Endodermal cell (in vitro differentiated cells): ENCODE measurements at regions not wholly inside any gene's neighbourhood (a gene's known extent, or its start where the extent isn't known, plus 50 kb on each side); places are given as distances from the start of the nearest gene placed in this dataset.
"Not testable (repeated sequence)": the region's sequence is repeated elsewhere in the genome, so short reads cannot be mapped to it uniquely, and the experiment has no call there.

Experiments
- DNase-seq: peaks from one replicate; pipeline ENCODE4 v3.0.0-alpha.2; 2017
- H3K27ac ChIP-seq: 2 replicates; pipeline ENCODE4 v1.5.1; 2013; ENCODE audit warnings: mild to moderate bottlenecking, low read depth, low read length, moderate library complexity
- H3K27me3 ChIP-seq: 2 replicates; pipeline ENCODE4 v1.6.1; 2013; ENCODE audit warnings: mild to moderate bottlenecking, low read length, moderate library complexity; ENCODE audit not compliant: insufficient read depth, control insufficient read depth, poor library complexity, severe bottlenecking
- H3K36me3 ChIP-seq: 2 replicates; pipeline ENCODE4 v1.7.0; 2013; ENCODE audit warnings: mild to moderate bottlenecking, low read length, moderate library complexity; ENCODE audit not compliant: control insufficient read depth, insufficient read depth
- H3K4me1 ChIP-seq: one replicate; pipeline ENCODE4 v1.7.0; 2013; ENCODE audit warnings: low read length; ENCODE audit not compliant: control insufficient read depth, insufficient read depth
- H3K4me3 ChIP-seq: 2 replicates; pipeline ENCODE4 v1.5.1; 2013; ENCODE audit warnings: mild to moderate bottlenecking, low read length, moderate library complexity
- H3K9ac ChIP-seq: 2 replicates; pipeline ENCODE4 v1.6.1; 2013; ENCODE audit warnings: mild to moderate bottlenecking, low read length, moderate library complexity; ENCODE audit not compliant: poor library complexity, severe bottlenecking; ENCODE audit errors: extremely low read depth
- H3K9me3 ChIP-seq: 2 replicates; pipeline ENCODE4 v1.6.1; 2013; ENCODE audit warnings: mild to moderate bottlenecking, low read length, moderate library complexity; ENCODE audit not compliant: control insufficient read depth
- H3K27ac Mint-ChIP-seq: 2 replicates; pipeline ENCODE4 v1.8.0; 2020; ENCODE audit warnings: mixed read lengths
- H3K27me3 Mint-ChIP-seq: 2 replicates; pipeline ENCODE4 v1.8.0; 2021; ENCODE audit warnings: mild to moderate bottlenecking, mixed read lengths; ENCODE audit not compliant: insufficient read depth
- H3K36me3 Mint-ChIP-seq: 2 replicates; pipeline ENCODE4 v1.8.0; 2020; ENCODE audit warnings: low read depth, mixed read lengths
- H3K4me1 Mint-ChIP-seq: 2 replicates; pipeline ENCODE4 v1.8.0; 2020; ENCODE audit warnings: mixed read lengths
- H3K4me3 Mint-ChIP-seq: 2 replicates; pipeline ENCODE4 v1.8.0; 2020; ENCODE audit warnings: mild to moderate bottlenecking, moderate library complexity, mixed read lengths
- H3K9me3 Mint-ChIP-seq: 2 replicates; pipeline ENCODE4 v1.8.0; 2020; ENCODE audit warnings: mild to moderate bottlenecking, mixed read lengths
- WGBS, 2 experiments: methylation state at CpG; one replicate each; pipeline versions ENCODE4 v1.1.5 to v1.1.7; 2013; ENCODE audit warnings: missing lambda C conversion rate in 2 of 2, mixed read lengths in 1 of 2; ENCODE audit not compliant: insufficient coverage in 1 of 2, insufficient read length in 1 of 2; 5-methylcytosine and 5-hydroxymethylcytosine counted together
- TF ChIP-seq, protein P1 (sequence below): fragments of 200-600 bp; sonication (generic); conservative IDR thresholded peaks from 2 replicates; pipeline ENCODE4 v1.5.0; 2021; ENCODE audit warnings: antibody characterized with exemption, mild to moderate bottlenecking

DNA sequence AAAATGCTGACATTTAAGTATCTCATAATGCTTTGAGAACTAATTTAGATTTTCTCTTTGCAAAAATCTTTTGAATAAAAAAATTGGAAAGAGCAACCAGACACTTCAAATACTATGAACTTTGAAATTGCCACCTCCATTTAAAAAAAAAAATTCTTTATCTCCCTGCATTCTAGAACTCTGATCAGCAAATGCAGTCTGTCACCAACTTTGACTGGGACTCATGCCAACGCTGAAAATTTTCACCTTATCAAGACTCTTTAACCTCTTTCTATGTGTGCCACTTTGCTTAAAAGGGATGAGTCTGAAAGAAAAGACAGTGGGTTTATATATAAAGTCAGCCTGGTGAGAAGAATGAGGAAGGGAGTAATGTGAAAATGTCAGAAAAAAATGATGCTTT lies 191.2 kb upstream of the ARPP21 start:
- H3K9me3 Mint-ChIP-seq = no peaks in the 10 kb centered on the region
- H3K9ac ChIP-seq = no peak overlapping the region
- WGBS, 2 experiments = 100% methylated on average over 1 of the region's 1 CpG; no CpG with 5 or more reads in 1 of the 2 experiments
- peaks cover 2% of the 10 kb centered on the region for H3K4me1 Mint-ChIP-seq
- no peak overlapping the region for H3K4me3 Mint-ChIP-seq
- no peaks in the 10 kb centered on the region for H3K9me3 ChIP-seq
- H3K4me3 ChIP-seq = no peak overlapping the region
- no peaks in the 10 kb centered on the region for H3K4me1 ChIP-seq
- no peaks in the 10 kb centered on the region for H3K36me3 Mint-ChIP-seq
- no peak for DNase-seq
- H3K27me3 Mint-ChIP-seq = no peaks in the 10 kb centered on the region
- no peak overlapping the region for H3K27ac Mint-ChIP-seq
- H3K27me3 ChIP-seq = no peaks in the 10 kb centered on the region
- H3K27ac ChIP-seq = no peak overlapping the region
- H3K36me3 ChIP-seq = no peaks in the 10 kb centered on the region
- TF ChIP-seq, protein P1, sequence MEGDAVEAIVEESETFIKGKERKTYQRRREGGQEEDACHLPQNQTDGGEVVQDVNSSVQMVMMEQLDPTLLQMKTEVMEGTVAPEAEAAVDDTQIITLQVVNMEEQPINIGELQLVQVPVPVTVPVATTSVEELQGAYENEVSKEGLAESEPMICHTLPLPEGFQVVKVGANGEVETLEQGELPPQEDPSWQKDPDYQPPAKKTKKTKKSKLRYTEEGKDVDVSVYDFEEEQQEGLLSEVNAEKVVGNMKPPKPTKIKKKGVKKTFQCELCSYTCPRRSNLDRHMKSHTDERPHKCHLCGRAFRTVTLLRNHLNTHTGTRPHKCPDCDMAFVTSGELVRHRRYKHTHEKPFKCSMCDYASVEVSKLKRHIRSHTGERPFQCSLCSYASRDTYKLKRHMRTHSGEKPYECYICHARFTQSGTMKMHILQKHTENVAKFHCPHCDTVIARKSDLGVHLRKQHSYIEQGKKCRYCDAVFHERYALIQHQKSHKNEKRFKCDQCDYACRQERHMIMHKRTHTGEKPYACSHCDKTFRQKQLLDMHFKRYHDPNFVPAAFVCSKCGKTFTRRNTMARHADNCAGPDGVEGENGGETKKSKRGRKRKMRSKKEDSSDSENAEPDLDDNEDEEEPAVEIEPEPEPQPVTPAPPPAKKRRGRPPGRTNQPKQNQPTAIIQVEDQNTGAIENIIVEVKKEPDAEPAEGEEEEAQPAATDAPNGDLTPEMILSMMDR = no peak

DNA sequence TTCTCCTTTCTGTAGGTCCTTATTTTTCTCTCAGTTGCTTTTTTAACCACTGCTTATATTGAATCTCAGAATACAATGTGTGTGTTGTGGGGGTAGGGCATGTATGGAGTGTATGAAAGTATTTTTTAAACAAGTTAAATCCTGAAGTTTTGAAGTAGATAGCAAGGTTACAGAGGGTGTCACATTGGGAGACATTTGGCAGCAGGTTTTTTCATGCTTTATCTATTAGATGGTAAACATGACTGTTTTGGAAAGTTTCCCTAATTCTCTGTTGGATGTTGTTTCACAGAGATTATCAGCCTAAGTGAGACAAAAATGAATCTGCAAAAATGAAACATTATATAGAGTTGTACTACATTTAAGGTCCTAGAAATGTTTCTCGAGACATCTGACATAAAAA lies 190.6 kb upstream of the ARPP21 start:
- no peaks in the 10 kb centered on the region for H3K9me3 ChIP-seq
- no peak overlapping the region for H3K4me3 ChIP-seq
- DNase-seq = no peak
- Mint-ChIP-seq H3K4me1 (peaks cover 2% of the 10 kb centered on the region), H3K36me3 (no peaks in the 10 kb centered on the region), H3K27me3 (no peaks in the 10 kb centered on the region), H3K27ac (no peak overlapping the region), H3K4me3 (no peak overlapping the region), H3K9me3 (peaks cover 4% of the 10 kb centered on the region)
- WGBS, 2 experiments = 100% methylated on average over 1 of the region's 1 CpG; no CpG with 5 or more reads in 1 of the 2 experiments
- no peaks in the 10 kb centered on the region for H3K4me1 ChIP-seq
- no peak overlapping the region for H3K9ac ChIP-seq
- no peak overlapping the region for H3K27ac ChIP-seq
- no peaks in the 10 kb centered on the region for H3K36me3 ChIP-seq
- TF ChIP-seq, protein P1 = no peak
- no peaks in the 10 kb centered on the region for H3K27me3 ChIP-seq

DNA sequence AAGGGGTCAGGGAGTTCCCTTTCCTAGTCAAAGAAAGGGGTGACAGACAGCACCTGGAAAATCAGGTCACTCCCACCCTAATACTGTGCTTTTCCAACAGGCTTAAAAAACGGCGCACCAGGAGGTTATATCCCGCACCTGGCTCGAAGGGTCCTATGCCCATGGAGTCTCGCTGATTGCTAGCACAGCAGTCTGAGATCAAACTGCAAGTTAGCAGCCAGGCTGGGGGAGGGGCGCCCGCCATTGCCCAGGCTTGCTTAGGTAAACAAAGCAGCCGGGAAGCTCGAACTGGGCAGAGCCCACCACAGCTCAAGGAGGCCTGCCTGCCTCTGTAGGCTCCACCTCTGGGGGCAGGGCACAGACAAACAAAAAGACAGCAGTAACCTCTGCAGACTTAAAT lies 184.5 kb upstream of the ARPP21 start:
- H3K4me1 ChIP-seq, H3K4me3 Mint-ChIP-seq, H3K9ac ChIP-seq, H3K27ac ChIP-seq, H3K4me1 Mint-ChIP-seq, H3K36me3 Mint-ChIP-seq, H3K27ac Mint-ChIP-seq, H3K27me3 ChIP-seq, H3K27me3 Mint-ChIP-seq, H3K4me3 ChIP-seq, H3K36me3 ChIP-seq, DNase-seq: not testable (repeated sequence)
- 90 to 96% methylated on average over 2 to 7 of the region's 9 CpGs for WGBS, 2 experiments
- peaks cover 10% of the 10 kb centered on the region for H3K9me3 ChIP-seq
- H3K9me3 Mint-ChIP-seq = peaks cover 40% of the 10 kb centered on the region

DNA sequence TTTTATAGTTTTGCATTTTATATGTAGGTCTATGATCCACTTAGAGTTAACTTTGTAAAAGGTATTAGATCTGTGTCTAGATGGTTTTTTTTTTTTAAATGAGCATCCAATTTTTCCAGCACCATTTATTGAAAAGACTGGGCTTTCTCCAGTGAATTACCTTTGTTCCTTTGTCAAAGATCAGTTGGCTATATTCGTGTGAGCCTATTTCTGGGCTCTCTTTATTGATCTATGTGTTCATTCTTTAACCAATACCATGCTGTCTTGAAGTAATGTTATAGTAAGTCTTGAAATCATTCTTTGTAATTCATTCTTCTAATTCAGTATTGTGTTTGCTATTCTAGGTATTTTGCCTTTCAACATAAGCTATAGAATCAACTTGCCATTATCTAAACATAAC lies 165.4 kb upstream of the ARPP21 start:
- no peaks in the 10 kb centered on the region for H3K27me3 Mint-ChIP-seq
- H3K9me3 ChIP-seq = peaks cover 5% of the 10 kb centered on the region
- TF ChIP-seq, protein P1 = no peak
- H3K36me3 Mint-ChIP-seq = no peaks in the 10 kb centered on the region
- H3K4me1 ChIP-seq = no peaks in the 10 kb centered on the region
- no peak overlapping the region for H3K4me3 Mint-ChIP-seq
- H3K9me3 Mint-ChIP-seq = peaks cover 21% of the 10 kb centered on the region
- no peak overlapping the region for H3K4me3 ChIP-seq
- H3K27ac ChIP-seq = no peak overlapping the region
- no peaks in the 10 kb centered on the region for H3K27me3 ChIP-seq
- no peaks in the 10 kb centered on the region for H3K4me1 Mint-ChIP-seq
- DNase-seq = no peak
- no peak overlapping the region for H3K9ac ChIP-seq
- 74% methylated on average over 1 of the region's 1 CpG; no CpG with 5 or more reads in 1 of the 2 experiments for WGBS, 2 experiments
- H3K36me3 ChIP-seq = no peaks in the 10 kb centered on the region
- no peak overlapping the region for H3K27ac Mint-ChIP-seq
